NCI-H187 (cell line): ENCODE measurements at regions not wholly inside any gene's neighbourhood (a gene's known extent, or its start where the extent isn't known, plus 50 kb on each side); places are given as distances from the start of the nearest gene placed in this dataset.
A peak's percentile ranks its signal among the peaks of the same experiment; 100 is the strongest.
"Not testable (repeated sequence)": the region's sequence is repeated elsewhere in the genome, so short reads cannot be mapped to it uniquely, and the experiment has no call there.

Experiments
- DNase-seq, 2 experiments: peaks; one replicate each; lab custom pipeline; 2025; lab: John Stamatoyannopoulos, UW

DNA sequence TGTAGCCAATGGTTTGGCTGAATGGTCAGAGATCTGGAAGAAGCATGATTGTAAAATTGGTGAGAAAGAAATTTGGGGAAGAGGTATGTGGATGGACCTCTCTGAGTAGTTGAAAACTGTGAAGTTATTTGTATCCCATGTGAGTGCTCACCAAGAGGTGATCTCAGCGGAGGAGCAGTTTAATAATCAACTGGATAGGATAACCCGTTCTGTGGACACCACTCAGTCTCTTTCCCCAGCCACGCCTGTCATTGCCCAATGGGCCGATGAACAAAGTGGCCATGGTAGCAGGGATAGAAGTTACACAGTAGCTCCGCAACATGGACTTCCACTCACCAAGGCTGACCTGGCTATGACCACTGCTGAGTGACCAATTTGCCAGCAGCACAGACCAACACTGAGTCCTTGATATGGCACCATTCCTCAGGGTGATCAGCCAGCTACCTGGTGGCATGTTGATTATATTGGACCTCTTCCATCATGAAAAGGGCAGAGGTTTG is 257.4 kb upstream of the ATXN7L3B start:
- no peak for DNase-seq

DNA sequence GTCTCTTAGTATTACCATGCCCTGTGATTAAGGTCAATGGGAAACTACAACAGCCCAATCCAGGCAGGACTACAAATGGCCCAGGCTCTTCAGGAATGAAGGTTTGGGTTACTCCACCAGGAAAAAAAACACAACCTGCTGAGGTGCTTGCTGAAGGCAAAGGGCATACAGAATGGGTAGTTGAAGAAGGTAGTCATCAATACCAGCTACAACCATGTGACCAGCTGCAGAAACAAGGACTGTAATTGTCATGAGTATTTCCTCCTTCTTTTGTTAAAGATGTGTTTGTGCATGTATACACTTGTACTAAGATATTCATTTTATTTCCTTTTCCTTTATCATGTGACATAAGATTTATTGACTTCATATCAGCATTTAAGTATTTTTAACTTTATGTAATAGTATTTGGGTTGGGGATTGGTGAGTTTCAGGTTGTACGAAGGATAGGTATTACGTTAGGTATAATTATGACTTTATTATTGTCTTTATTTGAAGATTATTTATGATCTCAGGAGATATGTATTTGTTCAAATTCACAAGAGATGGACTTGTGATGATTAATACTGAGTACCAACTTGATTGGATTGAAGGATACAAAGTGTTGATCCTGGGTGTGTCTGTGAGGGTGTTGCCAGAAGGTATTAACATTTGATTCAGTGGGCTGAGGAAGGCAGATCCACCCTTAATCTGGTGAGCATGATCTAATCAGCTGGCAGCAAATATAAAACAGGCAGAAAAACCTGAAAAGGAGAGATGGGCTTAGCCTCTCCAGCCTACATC is 256.0 kb upstream of the ATXN7L3B start:
- not testable (repeated sequence) for DNase-seq

DNA sequence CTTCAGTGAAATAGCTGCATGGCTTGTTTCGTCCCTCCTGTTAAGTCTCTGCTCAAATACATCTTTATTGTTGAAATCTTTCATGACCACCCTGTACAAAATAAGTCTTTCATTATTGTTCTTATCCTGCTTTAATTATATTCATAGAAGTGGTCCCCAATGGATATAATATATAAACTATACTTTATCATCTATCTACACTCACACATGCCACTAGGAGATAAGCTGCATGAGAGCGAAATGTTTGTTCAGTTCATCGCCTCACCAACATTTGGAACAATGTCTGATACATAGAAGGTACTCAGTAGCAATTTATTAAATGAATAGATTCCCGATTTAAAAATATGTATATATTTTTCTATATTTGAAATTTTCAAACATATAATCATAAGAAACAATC is 254.0 kb upstream of the ATXN7L3B start:
- no peak for DNase-seq

DNA sequence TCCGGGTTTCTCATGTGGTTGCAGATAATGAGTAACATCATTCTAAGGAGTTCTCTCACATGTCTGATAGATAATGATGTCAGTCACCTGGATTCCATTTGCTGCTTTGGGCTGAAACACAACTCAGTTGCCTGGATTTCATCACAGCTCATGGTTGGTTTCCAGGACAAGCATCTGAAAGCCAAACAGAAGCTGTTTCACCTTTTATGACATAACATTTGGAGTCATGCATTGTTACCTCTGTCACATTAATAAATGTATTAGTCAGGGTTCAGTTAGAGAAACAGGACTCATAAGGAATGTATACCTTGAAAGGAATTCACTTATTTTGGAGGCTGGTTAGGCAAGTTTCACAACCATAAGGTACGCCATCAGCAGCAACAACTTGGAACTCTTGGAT is 251.9 kb upstream of the ATXN7L3B start:
- no peak for DNase-seq

DNA sequence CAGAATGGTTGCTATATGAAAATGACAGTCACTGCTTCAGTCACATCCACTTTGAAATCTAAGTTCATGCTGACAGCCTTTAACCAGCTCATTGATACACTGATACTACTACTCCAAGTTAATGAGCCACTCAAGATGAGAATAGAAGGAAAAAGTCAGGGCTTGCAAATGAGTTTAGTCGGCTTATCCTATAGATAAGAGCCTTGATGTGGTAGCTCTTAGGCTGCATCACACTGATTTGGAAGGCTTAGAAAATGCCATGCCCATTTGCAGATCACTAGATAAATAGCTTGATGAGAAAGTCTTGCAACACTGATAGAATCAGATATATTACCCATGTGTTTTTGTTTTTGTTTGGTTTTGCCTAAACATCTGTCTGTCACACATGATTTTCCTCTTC is 251.4 kb upstream of the ATXN7L3B start:
- no peak for DNase-seq

DNA sequence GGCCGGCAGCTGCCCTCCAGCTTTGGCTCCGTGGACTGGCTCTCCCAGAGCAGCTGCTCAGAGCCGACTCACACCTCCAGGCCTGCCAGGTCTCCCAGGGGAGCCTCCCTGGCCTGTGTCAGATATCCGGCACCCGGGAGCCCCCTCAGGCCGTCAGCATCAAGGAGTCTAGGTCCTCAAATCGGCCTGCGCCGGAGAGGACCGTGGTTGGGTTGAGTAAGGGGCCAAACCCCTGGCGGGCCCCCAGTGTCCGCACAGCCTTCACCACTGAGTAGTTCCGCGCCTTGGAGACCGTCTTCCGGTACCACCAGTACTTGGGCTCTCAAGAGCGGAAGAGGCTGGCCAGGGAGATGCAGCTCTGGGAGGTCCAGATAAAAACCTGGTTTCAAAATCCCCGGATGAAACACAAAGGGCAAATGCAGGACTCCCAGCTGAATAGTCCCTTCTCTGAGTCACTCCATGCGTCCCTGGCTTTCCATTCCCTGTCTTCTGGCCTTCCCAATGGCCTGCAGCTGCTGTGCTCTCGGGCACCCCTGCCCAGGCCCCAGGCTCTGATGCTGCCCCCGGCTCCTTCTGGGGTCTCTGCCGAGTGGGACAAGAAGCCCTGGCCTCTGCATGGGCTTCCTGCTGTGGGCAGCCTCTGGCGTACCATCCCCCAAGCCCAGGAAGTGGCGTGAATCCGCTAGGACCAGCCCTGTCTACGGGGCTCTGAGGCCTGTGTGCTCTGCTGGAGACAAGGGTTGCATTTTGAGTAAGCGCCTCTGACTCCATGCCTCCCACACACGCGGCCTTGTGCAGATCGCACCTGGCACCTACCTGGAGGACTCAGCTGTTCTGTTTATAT is 245.1 kb upstream of the ATXN7L3B start:
- peak; percentile 34 to 47 for DNase-seq

DNA sequence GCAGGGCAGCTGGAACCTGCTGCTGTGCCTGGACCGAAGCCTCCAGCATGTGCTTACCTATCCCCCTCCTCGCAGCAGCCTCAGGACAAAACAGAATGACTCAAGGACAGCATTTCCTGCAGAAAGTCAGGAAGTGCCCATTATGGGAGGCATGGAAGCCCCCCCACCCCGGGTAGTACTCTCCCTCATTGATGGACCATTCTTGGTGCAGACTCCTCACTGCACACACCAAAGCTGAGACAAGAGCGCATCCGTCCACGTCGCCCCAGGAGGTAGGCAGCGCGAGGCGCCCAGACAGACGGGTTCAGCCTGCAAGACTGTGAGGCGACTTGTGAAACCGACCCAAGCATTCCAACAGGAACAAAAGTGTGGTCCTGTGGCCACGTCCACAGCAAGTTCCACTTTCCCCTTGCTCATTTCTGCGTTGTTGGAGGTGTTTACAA is 243.9 kb upstream of the ATXN7L3B start:
- no peak for DNase-seq

DNA sequence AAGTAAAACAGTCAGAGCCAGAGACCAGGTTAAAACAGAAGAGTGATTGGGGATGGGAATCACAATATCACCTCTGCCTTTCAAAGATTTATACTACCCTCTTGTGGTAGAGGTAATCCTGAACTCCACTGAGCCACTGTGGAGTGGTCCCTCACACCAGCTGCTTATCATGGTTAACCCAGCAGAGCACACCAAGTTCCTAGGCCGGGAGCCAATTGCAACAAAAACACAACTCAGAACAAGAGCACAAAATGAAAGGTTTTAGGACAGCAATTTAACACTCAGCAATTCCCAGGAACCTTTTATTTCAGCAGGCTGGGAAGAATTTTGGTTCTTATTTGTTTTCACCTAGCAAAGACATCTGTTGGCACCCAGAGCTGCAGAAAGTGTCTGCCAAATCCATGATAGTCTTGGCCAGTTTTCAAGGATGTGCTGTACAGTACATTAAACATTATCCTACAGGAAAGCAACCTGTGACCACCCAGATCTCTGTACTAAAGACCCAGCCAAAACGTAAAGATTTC is 220.5 kb upstream of the ATXN7L3B start:
- no peak for DNase-seq

DNA sequence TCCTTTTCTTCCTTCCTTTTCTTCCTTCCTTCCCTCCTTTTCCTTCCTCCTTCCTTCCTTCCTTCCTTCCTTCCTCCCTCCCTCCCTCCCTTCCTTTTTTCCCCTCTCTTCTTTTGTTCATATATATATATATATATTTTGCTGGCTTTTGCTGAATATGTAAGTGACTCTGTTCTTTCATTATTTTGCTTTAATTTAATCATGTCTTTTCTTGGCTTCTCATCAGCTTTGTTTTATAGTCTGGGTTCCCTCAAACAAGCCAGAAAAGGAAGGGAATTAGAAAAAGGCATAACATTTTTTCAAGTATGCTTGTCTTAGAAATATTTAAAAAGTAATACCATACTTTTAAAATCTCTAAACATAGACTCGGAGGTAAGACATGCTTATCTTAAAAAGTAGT is 219.9 kb upstream of the ATXN7L3B start:
- DNase-seq: no peak

DNA sequence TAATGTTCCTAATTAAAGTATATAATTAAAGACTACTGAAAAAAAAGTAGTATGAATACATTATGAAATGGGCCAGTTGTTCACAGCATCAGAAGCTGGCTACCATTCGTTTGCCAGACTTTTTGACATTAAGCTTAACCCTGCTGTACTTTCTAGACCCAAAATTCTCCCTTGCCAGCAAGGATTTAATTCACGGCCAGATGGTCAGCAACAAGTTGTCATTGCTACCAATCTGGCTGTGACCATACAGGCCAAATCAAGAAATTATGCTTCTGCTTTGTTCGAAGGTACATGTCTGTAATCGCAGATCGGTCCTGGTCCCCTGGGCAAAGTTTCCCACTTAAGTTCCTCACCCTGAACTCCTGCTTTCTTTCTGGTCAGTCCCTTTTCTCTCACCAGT is 217.7 kb upstream of the ATXN7L3B start:
- DNase-seq: no peak

DNA sequence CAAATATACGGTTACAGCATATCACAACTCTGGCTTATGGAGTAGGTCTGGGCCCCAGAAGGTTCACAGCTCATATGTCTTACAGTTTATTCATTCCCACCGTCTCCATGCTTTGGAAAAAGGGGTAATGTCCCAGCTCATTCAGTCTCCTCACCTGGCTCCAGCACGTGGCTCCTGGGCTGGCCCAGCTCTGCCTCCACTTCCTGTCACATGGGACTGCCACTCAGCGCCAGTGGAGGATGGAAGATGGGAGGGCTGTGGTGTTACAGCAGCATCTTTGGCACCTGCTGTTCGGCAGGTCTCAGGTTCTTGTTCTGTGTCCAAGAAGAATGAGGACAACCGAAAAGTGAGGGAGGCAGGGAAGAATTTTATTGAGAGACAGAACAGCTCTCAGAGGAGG is 216.3 kb upstream of the ATXN7L3B start:
- DNase-seq: no peak

DNA sequence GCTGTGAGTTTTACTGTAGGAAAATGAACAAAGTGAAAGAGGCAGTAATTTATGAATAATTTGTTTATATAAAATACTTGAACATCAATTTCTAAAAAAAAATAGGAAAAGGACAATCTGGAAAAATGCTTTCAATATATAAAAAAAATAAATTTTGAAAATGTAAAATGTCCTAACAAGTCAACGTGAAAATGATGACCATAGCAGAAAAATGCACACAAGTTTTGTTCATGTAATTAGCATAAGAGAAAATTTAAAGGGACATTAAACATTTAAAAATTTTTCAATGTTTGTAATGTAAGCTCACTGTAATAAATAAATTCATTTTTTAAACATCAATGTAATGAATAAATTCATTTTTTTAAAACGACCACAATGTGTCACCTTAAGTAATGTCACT is 214.8 kb upstream of the ATXN7L3B start:
- no peak for DNase-seq

DNA sequence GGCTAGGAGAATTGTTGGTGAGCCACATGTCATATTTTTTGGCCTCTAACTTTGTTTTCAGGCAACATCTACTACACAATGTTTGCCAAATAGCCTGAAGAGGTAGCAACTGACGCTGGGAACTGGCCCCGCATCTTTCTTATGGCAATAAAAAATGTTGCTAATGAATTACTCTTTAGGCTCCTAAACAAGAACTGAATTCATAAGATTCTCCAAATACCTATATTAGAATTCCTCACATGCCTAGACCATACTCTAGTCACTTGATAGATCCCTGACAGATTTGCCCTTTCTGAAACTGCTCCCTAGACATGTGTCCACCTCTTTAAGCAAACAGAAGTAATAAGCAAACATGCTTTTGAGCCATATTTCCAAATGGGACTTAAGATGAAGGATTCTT is 209.0 kb upstream of the ATXN7L3B start:
- DNase-seq: no peak

DNA sequence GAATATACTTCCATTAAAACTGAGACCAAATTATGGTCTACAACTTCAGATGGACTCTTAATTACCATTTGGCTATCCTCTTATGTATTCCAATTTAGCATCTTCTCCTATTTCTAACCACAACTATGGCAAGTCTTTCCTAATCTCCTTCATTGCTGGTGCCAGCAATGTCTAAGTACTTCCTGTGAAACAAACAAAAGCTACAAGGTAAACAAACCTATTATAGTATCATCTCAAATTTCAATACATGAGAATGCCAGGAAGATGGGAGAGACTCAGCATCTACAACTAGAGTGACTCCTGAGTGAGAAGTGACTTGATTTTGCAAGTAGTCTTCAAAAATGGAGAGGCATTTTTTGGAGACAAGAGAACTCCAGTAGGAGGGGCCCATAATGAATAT is 202.9 kb upstream of the ATXN7L3B start:
- no peak for DNase-seq

DNA sequence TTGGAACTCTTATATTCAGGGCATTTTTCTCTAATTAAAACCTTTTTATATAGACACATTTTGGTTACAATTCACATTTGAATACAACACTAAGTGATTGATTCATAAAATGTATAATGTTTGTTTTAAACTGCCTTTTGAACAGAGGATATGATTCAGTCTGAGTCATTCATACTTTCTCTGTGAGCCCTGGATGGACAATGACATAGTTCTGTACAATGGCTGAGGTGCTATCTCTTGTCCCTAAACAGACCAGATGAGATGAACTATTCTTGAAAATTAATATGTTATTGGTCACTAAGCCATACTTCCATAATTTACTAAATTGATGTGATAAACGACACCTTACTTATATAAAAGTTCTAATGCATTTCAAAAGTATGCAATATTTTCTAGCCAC is 199.7 kb upstream of the ATXN7L3B start:
- DNase-seq: no peak

DNA sequence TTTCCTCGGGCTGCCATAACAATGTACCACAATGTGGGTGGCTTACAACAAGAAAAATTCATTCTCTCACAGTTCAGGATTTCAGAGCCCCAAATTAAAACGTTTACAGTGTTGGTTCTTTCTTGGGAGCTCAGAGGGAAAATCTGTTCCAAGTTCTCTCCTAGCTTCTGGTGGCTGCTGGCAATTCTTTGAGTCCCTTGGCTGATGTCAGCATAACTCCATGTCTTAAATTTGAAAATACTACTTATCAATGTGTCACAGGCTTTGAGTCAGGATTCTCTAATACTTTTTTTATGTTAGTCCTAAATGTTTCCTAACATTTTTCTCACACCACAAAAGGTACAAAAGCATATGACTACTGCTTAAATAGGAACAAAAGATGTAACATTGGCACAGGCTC is 198.4 kb upstream of the ATXN7L3B start:
- no peak for DNase-seq

DNA sequence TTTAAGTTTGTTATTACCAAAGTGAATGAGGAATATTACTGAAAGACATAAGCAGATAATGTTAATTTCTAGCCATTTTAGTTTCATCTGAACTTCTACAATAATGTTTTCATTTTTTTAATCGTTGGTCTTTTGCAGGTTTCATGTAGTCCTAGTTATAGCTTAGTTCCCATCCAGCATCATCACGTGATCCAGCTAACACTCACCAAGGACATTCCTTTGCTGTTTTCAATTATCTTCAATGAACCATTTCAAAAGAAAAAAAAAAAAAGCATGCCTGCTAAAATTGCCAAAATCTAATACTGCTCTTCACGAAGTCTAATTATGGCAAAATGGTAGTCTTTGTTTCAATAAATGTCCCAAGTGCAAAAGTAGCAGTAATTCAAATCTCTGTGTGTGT is 187.7 kb upstream of the ATXN7L3B start:
- no peak for DNase-seq

DNA sequence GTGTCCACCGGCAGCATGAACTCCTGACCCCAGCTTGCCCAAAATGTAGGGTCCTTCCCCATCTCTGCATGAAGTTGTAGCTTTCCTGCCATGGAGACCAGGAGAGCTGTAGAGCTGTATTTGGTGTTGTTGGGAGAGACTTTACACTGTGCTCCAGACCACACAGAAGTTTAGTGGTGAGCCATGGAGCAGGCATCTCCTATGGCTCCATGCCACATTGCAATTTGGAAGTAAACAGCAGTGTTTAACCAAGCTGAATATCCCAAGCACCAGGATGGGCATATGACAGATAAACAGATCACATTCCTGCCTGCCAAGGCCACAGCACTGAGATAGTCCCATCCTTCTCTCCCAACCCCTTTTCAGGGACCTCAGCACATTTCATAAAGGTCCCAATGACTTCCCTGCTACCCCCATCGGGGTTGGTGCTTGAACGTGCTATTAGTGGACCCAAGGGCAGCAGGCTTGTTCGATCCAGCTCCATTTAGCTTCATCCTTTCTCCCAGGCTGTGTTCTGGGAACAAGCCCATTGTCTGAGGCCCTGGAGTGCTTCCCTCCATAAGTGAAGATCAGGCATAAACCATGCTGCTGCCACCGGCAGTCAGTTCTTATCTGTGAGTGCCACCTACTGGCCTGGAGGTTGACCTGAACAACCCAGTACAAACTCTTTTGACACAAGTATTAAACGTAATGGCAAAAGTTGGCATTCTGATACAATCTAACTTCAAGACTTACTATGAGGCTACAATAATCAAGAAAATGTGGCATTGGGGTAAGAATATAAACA is 172.3 kb upstream of the ATXN7L3B start:
- DNase-seq: peak; percentile 7 to 10

DNA sequence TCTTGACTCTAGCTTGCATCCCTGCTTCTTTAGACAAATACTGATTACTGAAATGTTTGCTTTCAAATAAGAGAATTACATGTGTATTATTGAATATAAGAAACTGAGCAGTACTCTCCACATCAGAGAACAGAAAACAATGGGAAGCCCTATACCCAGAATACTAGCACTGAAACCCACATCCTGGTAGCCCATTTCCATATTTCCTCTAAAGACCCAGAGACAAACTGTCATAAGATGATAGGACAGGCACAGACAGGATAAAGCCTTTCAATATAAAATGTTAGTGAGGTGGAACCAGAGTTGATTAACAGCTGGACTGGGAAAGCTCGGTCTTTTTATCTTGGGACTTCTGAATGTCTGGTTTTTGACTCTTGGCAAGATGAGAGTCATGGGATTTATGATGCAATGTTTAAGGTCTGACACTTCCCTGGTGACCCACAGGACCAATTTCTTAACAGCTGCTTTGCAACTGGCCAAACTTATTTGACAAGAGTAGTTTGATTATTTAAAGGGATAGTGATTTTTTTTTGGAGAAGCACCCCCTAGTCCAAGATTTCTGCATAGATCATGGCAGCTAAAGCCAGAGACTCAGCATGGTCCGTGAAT is 166.9 kb upstream of the ATXN7L3B start:
- DNase-seq: no peak

DNA sequence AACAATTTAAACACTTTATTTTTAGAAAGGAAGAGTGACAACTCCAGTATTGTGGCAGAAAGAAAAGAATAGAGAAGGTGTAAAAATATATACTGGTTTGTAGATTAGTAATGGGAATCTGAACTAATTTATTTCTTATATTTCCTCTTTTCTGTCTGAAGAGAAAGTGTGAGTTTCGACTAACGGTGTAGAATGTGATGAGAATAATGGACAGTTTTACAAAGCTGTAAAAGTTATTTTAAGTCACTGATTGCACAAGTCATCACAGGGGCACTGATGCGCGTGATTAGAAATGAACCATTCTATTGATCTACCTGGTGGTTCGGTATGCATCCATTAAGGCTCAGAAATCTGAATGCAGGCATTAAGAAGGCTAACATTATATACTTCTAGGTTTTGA is 158.5 kb upstream of the ATXN7L3B start:
- DNase-seq: no peak

DNA sequence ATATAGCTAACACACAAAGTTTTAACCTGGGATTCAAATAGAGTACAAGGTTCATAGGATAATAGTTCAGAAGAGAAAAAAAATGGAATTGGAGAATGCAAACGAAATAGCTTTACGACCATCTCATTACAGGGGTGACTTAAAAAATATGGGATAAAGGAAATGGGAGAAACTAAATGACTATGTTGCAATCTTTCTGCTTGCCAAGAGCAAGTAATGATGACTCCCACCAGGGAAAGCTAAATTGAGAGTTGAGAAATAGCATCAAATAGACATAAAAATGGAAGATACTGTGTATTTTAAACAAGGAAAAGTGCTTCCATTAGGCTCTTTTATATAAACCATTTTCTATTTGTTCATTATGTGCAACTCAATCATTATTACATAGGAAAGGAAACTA is 155.7 kb upstream of the ATXN7L3B start:
- DNase-seq: no peak

DNA sequence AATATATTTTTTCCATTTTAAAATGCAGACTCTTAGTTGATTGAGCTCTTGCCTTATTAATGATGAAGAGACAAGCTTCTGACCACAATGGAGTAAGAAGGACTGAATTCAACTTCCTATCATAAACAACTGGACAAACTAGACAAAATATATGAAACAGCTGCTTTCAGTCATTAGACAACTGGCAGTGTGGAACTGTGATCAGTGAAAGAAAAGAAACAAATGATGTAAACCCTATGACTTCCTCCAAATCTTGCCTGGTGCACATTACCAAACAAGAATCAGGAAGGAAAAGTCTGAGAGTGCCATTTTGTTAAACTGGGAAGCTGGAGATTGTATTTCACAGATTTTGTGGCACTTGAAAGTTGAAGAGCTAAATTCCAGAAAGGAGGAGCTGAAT is 154.7 kb upstream of the ATXN7L3B start:
- DNase-seq: no peak
